Smooth muscle cell (in vitro differentiated cells): ENCODE measurements at regions not wholly inside any gene's neighbourhood (a gene's known extent, or its start where the extent isn't known, plus 50 kb on each side); places are given as distances from the start of the nearest gene placed in this dataset.

Source experiments
- DNase-seq: peaks from one replicate; lab custom pipeline; 2025; ENCODE audit not compliant: unreplicated experiment; lab: John Stamatoyannopoulos, UW
- H2AFZ ChIP-seq: fragments of 200-600 bp; sonication (generic); 2 replicates; pipeline ENCODE4 v1.6.0; 2016; ENCODE audit warnings: antibody characterized with exemption, low read depth, mild to moderate bottlenecking
- H3F3A ChIP-seq: fragments of 200-600 bp; sonication (generic); 2 replicates; pipeline ENCODE4 v1.6.0; 2017; ENCODE audit warnings: antibody characterized with exemption, low read depth
- H3K27ac ChIP-seq: fragments of 200-600 bp; sonication (generic); 2 replicates; pipeline ENCODE4 v1.5.1; 2016; ENCODE audit warnings: low read depth, mild to moderate bottlenecking
- H3K27me3 ChIP-seq: fragments of 200-600 bp; sonication (generic); 2 replicates; pipeline ENCODE4 v1.6.1; 2016; ENCODE audit warnings: low read depth, mild to moderate bottlenecking
- H3K36me3 ChIP-seq: fragments of 200-600 bp; sonication (generic); 2 replicates; pipeline ENCODE4 v1.5.1; 2016; ENCODE audit warnings: low read depth
- H3K4me1 ChIP-seq: fragments of 200-600 bp; sonication (generic); 2 replicates; pipeline ENCODE4 v1.5.1; 2016; ENCODE audit warnings: low read depth
- H3K4me2 ChIP-seq: fragments of 200-600 bp; sonication (generic); 2 replicates; pipeline ENCODE4 v1.6.0; 2016; ENCODE audit warnings: mild to moderate bottlenecking
- H3K4me3 ChIP-seq: fragments of 200-600 bp; sonication (generic); 2 replicates; pipeline ENCODE4 v1.5.1; 2016; ENCODE audit warnings: mild to moderate bottlenecking
- H3K79me2 ChIP-seq: fragments of 200-600 bp; sonication (generic); 2 replicates; pipeline ENCODE4 v1.6.0; 2016; ENCODE audit warnings: low read depth, mild to moderate bottlenecking
- H3K9ac ChIP-seq: fragments of 200-600 bp; sonication (generic); 2 replicates; pipeline ENCODE4 v1.6.0; 2016; ENCODE audit warnings: low read depth
- H3K9me3 ChIP-seq: fragments of 200-600 bp; sonication (generic); replicated peaks from 2 replicates; pipeline ENCODE4 v1.5.1; 2016; ENCODE audit warnings: low read depth
- H4K20me1 ChIP-seq: fragments of 200-600 bp; sonication (generic); 2 replicates; pipeline ENCODE4 v1.6.0; 2016; ENCODE audit warnings: low read depth
- CTCF ChIP-seq: fragments of 200-600 bp; sonication (generic); IDR thresholded peaks from 2 replicates; pipeline ENCODE4 v1.5.1; 2017; ENCODE audit warnings: borderline replicate concordance, mild to moderate bottlenecking, antibody characterized with exemption; ENCODE audit not compliant: insufficient read depth, poor library complexity, severe bottlenecking
- WGBS: methylation state at CpG from one replicate; pipeline ENCODE4 v1.1.7; 2016; ENCODE audit warnings: low lambda C conversion rate; 5-methylcytosine and 5-hydroxymethylcytosine counted together

GRCh38 chr14:53701108-53701875, 255.3 kb downstream of the BMP4 start:
- Histone ChIP-seq H4K20me1 (no peaks in the 10 kb centered on the region), H3K4me3 (no peak overlapping the region), H3K79me2 (no peaks in the 10 kb centered on the region), H3K4me1 (no peaks in the 10 kb centered on the region), H3K4me2 (no peak overlapping the region), H3K27me3 (no peaks in the 10 kb centered on the region), H3K9ac (no peak overlapping the region), H3F3A (no peaks in the 10 kb centered on the region), H3K36me3 (no peaks in the 10 kb centered on the region), H3K27ac (no peak overlapping the region), H2AFZ (no peak overlapping the region), H3K9me3 (no peaks in the 10 kb centered on the region)
- no peak for TF ChIP-seq CTCF
- DNase-seq: no peak
- WGBS: 72% methylated on average over 3 of the region's 3 CpGs

GRCh38 chr14:53696217-53696965, 260.2 kb downstream of the BMP4 start:
- no peak for DNase-seq
- Histone ChIP-seq H3K4me3 (no peak overlapping the region), H3K36me3 (no peaks in the 10 kb centered on the region), H3K4me2 (no peak overlapping the region), H3K9ac (no peak overlapping the region), H4K20me1 (no peaks in the 10 kb centered on the region), H3F3A (no peaks in the 10 kb centered on the region), H2AFZ (no peak overlapping the region), H3K4me1 (no peaks in the 10 kb centered on the region), H3K79me2 (no peaks in the 10 kb centered on the region), H3K27me3 (no peaks in the 10 kb centered on the region), H3K9me3 (no peaks in the 10 kb centered on the region), H3K27ac (no peak overlapping the region)
- WGBS: 81% methylated on average over 3 of the region's 3 CpGs
- no peak for TF ChIP-seq CTCF

GRCh38 chr14:53695692-53696214, 260.9 kb downstream of the BMP4 start:
- H3F3A ChIP-seq: no peaks in the 10 kb centered on the region
- H4K20me1 ChIP-seq: no peaks in the 10 kb centered on the region
- TF ChIP-seq CTCF: no peak
- H3K9me3 ChIP-seq: no peaks in the 10 kb centered on the region
- no peak overlapping the region for H3K4me2 ChIP-seq
- no peaks in the 10 kb centered on the region for H3K4me1 ChIP-seq
- no peak for DNase-seq
- no peaks in the 10 kb centered on the region for H3K79me2 ChIP-seq
- no peaks in the 10 kb centered on the region for H3K36me3 ChIP-seq
- no peaks in the 10 kb centered on the region for H3K27me3 ChIP-seq
- H3K27ac ChIP-seq: no peak overlapping the region
- H3K4me3 ChIP-seq: no peak overlapping the region
- no peak overlapping the region for H3K9ac ChIP-seq
- WGBS: 85% methylated on average over 2 of the region's 2 CpGs
- H2AFZ ChIP-seq: no peak overlapping the region
